OCI-LY7 (cell line): ENCODE measurements at regions not wholly inside any gene's neighbourhood (a gene's known extent, or its start where the extent isn't known, plus 50 kb on each side); places are given as distances from the start of the nearest gene placed in this dataset.
"Not testable (repeated sequence)": the region's sequence is repeated elsewhere in the genome, so short reads cannot be mapped to it uniquely, and the experiment has no call there.

Experiments used
- BruUV-seq: library from RNA; stranded (reverse); fragments of 400-500 nt; replicated peaks from 2 replicates; lab custom pipeline; 2021; lab: Mats Ljungman, UMichigan
- CTCF ChIA-PET: fragments of 300-600 bp; sonication (Branson Sonifier 250); formaldehyde crosslinking; loops from one replicate; lab custom pipeline; 2022; ENCODE audit warnings: antibody characterized with exemption; ENCODE audit not compliant: unreplicated experiment; lab: Charles Lee
- POLR2A ChIA-PET: fragments of 300-600 bp; sonication (Branson Sonifier 250); formaldehyde crosslinking; loops from one replicate; lab custom pipeline; 2022; ENCODE audit warnings: antibody characterized with exemption; lab: Charles Lee
- DNase-seq: peaks from one replicate; pipeline ENCODE4 v3.0.0-alpha.2; 2015; ENCODE audit warnings: low spot score
- H2AFZ ChIP-seq: fragments of 200-600 bp; sonication (generic), shearing (Covaris generic); 2 replicates; pipeline ENCODE4 v1.6.1; 2014; ENCODE audit warnings: mild to moderate bottlenecking, antibody characterized with exemption, low read length, moderate library complexity
- H3K27ac ChIP-seq: fragments of 200-600 bp; sonication (generic); 2 replicates; pipeline ENCODE4 v1.5.1; 2014; ENCODE audit warnings: mixed run types, low read depth, mild to moderate bottlenecking, moderate library complexity, low read length, inconsistent platforms; ENCODE audit not compliant: poor library complexity, severe bottlenecking
- H3K36me3 ChIP-seq: fragments of 200-600 bp; sonication (generic); 2 replicates; pipeline ENCODE4 v1.6.1; 2014; ENCODE audit warnings: mild to moderate bottlenecking, antibody characterized with exemption, low read length, moderate library complexity, mixed read lengths; ENCODE audit not compliant: insufficient read depth
- H3K4me1 ChIP-seq: fragments of 200-600 bp; sonication (generic); 2 replicates; pipeline ENCODE4 v1.5.1; 2014; ENCODE audit warnings: mild to moderate bottlenecking, low read length; ENCODE audit not compliant: insufficient read depth, poor library complexity, severe bottlenecking
- H3K4me2 ChIP-seq: fragments of 200-600 bp; sonication (generic); 2 replicates; pipeline ENCODE4 v1.6.1; 2014; ENCODE audit warnings: mild to moderate bottlenecking, low read length
- H3K4me3 ChIP-seq: fragments of 200-600 bp; sonication (generic); 2 replicates; pipeline ENCODE4 v1.5.1; 2014; ENCODE audit warnings: mild to moderate bottlenecking, low read depth, low read length; ENCODE audit not compliant: poor library complexity, severe bottlenecking
- H3K79me2 ChIP-seq: fragments of 200-600 bp; sonication (generic); 2 replicates; pipeline ENCODE4 v1.6.1; 2016; ENCODE audit warnings: low read depth, mild to moderate bottlenecking, low read length, moderate library complexity, mixed read lengths; ENCODE audit not compliant: insufficient read depth
- H3K9me2 ChIP-seq: fragments of 200-600 bp; sonication (generic); 2 replicates; pipeline ENCODE4 v1.6.1; 2016; ENCODE audit warnings: mild to moderate bottlenecking, low read length, mixed read lengths; ENCODE audit not compliant: insufficient read depth
- H3K9me3 ChIP-seq: fragments of 200-600 bp; sonication (generic); 2 replicates; pipeline ENCODE4 v1.6.1; 2014; ENCODE audit warnings: mild to moderate bottlenecking, mixed run types, low read length, mixed read lengths
- H4K20me1 ChIP-seq: fragments of 200-600 bp; sonication (generic); 2 replicates; pipeline ENCODE4 v1.6.1; 2014; ENCODE audit warnings: mild to moderate bottlenecking, antibody characterized with exemption, low read length, moderate library complexity, mixed read lengths; ENCODE audit not compliant: insufficient read depth
- CTCF ChIP-seq: fragments of 200-600 bp; sonication (generic); conservative IDR thresholded peaks from 2 replicates; pipeline ENCODE4 v1.5.1; 2014; ENCODE audit warnings: mild to moderate bottlenecking, antibody characterized with exemption, low read length, moderate library complexity, mixed read lengths
- EZH2phosphoT487 ChIP-seq: fragments of 200-600 bp; sonication (generic); IDR thresholded peaks from 2 replicates; pipeline ENCODE4 v1.6.1; 2018; ENCODE audit warnings: low read depth, borderline replicate concordance, mild to moderate bottlenecking, mixed run types, antibody characterized with exemption, low read length, moderate library complexity, mixed read lengths
- intact Hi-C: fragments of 100-400 bp; cut with micrococcal nuclease; formaldehyde crosslinking; loops from one replicate; pipeline ENCODE4 v1.10.0; 2022; ENCODE audit not compliant: unreplicated experiment

- Histone ChIP-seq H3K36me3 (no peaks in the 10 kb centered on the region), H3K27ac (no peak overlapping the region), H3K9me2 (no peaks in the 10 kb centered on the region), H2AFZ (no peak overlapping the region), H4K20me1 (no peaks in the 10 kb centered on the region), H3K4me3 (no peak overlapping the region), H3K4me2 (no peak overlapping the region), H3K79me2 (peaks cover 36% of the 10 kb centered on the region; the same call in 1 of the 2 replicates), H3K4me1 (peaks cover 4% of the 10 kb centered on the region), H3K9me3 (no peaks in the 10 kb centered on the region)
- DNase-seq = no peak
- TF ChIP-seq EZH2phosphoT487 (no peak), CTCF (no peak)
- ChIA-PET CTCF (no interaction called here), POLR2A (interaction anchor here (0.6 to 0.7 kb wide), 2 partner anchors 419 to 999 kb away, joined by 3 to 6 read pairs; no protein-coding TSS in a partner anchor)
- intact Hi-C loops = no loop called here
- no TSS peak for BruUV-seq
Observed at GRCh38 chr18:46199515-46200147, 95.4 kb downstream of the HAUS1 start.

GRCh38 chr18:46200178-46201055 is 96.2 kb downstream of the HAUS1 start:
- POLR2A ChIA-PET = interaction anchor here (0.9 to 1.0 kb wide), 2 partner anchors 16 to 21 kb away, joined by 3 read pairs; no protein-coding TSS in a partner anchor
- H3K9me2 ChIP-seq, DNase-seq, H3K27ac ChIP-seq, H3K4me2 ChIP-seq, intact Hi-C loops, CTCF ChIA-PET, BruUV-seq, H3K4me3 ChIP-seq, H3K4me1 ChIP-seq, H3K9me3 ChIP-seq, H4K20me1 ChIP-seq, H3K36me3 ChIP-seq, H2AFZ ChIP-seq: not testable (repeated sequence)
- peaks cover 37% of the 10 kb centered on the region; the same call in 1 of the 2 replicates for H3K79me2 ChIP-seq

- intact Hi-C loops = no loop called here
- Histone ChIP-seq H4K20me1 (no peaks in the 10 kb centered on the region), H3K9me3 (no peaks in the 10 kb centered on the region), H3K36me3 (no peaks in the 10 kb centered on the region), H3K9me2 (no peaks in the 10 kb centered on the region), H3K4me2 (peak overlapping the region; percentile 26; the same call in 1 of the 2 replicates), H2AFZ (no peak overlapping the region), H3K79me2 (peaks cover 38% of the 10 kb centered on the region; the same call in 1 of the 2 replicates), H3K4me3 (no peak overlapping the region), H3K4me1 (peaks cover 4% of the 10 kb centered on the region), H3K27ac (no peak overlapping the region)
- POLR2A ChIA-PET = no interaction called here
- CTCF ChIA-PET = no interaction called here
- DNase-seq = no peak
- no peak for TF ChIP-seq CTCF
- no TSS peak for BruUV-seq
Observed at GRCh38 chr18:46204143-46204542, 100.0 kb downstream of the HAUS1 start.
